Hepatocyte (in vitro differentiated cells): ENCODE measurements at regions not wholly inside any gene's neighbourhood (a gene's known extent, or its start where the extent isn't known, plus 50 kb on each side); places are given as distances from the start of the nearest gene placed in this dataset.

ENCODE experiments used
- DNase-seq: peaks from one replicate; pipeline ENCODE4 v3.0.0-alpha.2; 2016; ENCODE audit warnings: low spot score
- H2AFZ ChIP-seq: fragments of 200-600 bp; sonication (generic); 2 replicates; pipeline ENCODE4 v1.6.0; 2016; ENCODE audit warnings: antibody characterized with exemption, mild to moderate bottlenecking
- H3K27ac ChIP-seq: fragments of 200-600 bp; sonication (generic); 2 replicates; pipeline ENCODE4 v1.5.1; 2016; ENCODE audit warnings: mild to moderate bottlenecking
- H3K27me3 ChIP-seq: fragments of 200-600 bp; sonication (generic); 2 replicates; pipeline ENCODE4 v1.6.1; 2016
- H3K36me3 ChIP-seq: fragments of 200-600 bp; sonication (generic); replicated peaks from 2 replicates; pipeline ENCODE4 v1.5.1; 2016; ENCODE audit warnings: low read depth; ENCODE audit not compliant: insufficient read depth
- H3K4me1 ChIP-seq: fragments of 200-600 bp; sonication (generic); 2 replicates; pipeline ENCODE4 v1.5.1; 2016; ENCODE audit warnings: mild to moderate bottlenecking, moderate library complexity; ENCODE audit not compliant: insufficient read depth
- H3K4me2 ChIP-seq: fragments of 200-600 bp; sonication (generic); 2 replicates; pipeline ENCODE4 v1.6.0; 2016
- H3K4me3 ChIP-seq: fragments of 200-600 bp; sonication (generic); 2 replicates; pipeline ENCODE4 v1.5.1; 2016; ENCODE audit warnings: mild to moderate bottlenecking
- H3K79me2 ChIP-seq: fragments of 200-600 bp; sonication (generic); 2 replicates; pipeline ENCODE4 v1.6.0; 2017; ENCODE audit warnings: mild to moderate bottlenecking
- H3K9me2 ChIP-seq: fragments of 200-600 bp; sonication (generic); replicated peaks from 2 replicates; pipeline ENCODE4 v1.6.0; 2017; ENCODE audit warnings: mild to moderate bottlenecking; ENCODE audit not compliant: insufficient read depth
- H3K9me3 ChIP-seq: fragments of 200-600 bp; sonication (generic); 2 replicates; pipeline ENCODE4 v1.5.1; 2016; ENCODE audit warnings: low read depth, mild to moderate bottlenecking
- H4K20me1 ChIP-seq: fragments of 200-600 bp; sonication (generic); 2 replicates; pipeline ENCODE4 v1.6.0; 2016; ENCODE audit warnings: mild to moderate bottlenecking; ENCODE audit not compliant: insufficient read depth, poor library complexity, severe bottlenecking
- CTCF ChIP-seq: fragments of 200-600 bp; sonication (generic); IDR thresholded peaks from 2 replicates; pipeline ENCODE4 v1.5.1; 2016; ENCODE audit warnings: antibody characterized with exemption, mild to moderate bottlenecking; ENCODE audit not compliant: poor library complexity
- EZH2 ChIP-seq: fragments of 200-600 bp; sonication (generic); IDR thresholded peaks from 2 replicates; pipeline ENCODE4 v1.6.1; 2016; ENCODE audit warnings: antibody characterized with exemption, mild to moderate bottlenecking, borderline replicate concordance
- EZH2phosphoT487 ChIP-seq: fragments of 200-600 bp; sonication (generic); IDR thresholded peaks from one replicate; pipeline ENCODE4 v1.6.1; 2018; ENCODE audit warnings: antibody characterized with exemption, mild to moderate bottlenecking, low read depth, moderate library complexity; ENCODE audit not compliant: unreplicated experiment, severe bottlenecking
- WGBS: methylation state at CpG from one replicate; pipeline ENCODE4 v1.1.6; 2016; ENCODE audit warnings: low lambda C conversion rate; ENCODE audit errors: missing lambda C conversion rate; 5-methylcytosine and 5-hydroxymethylcytosine counted together

GRCh38 chr9:26773056-26773455, 119.5 kb downstream of the CAAP1 start:
- TF ChIP-seq EZH2 (no peak), CTCF (no peak), EZH2phosphoT487 (no peak)
- peak; percentile 30 for DNase-seq
- Histone ChIP-seq H3K79me2 (no peaks in the 10 kb centered on the region), H3K27ac (no peak overlapping the region), H3K9me3 (no peaks in the 10 kb centered on the region), H3K4me2 (no peak overlapping the region), H3K9me2 (no peaks in the 10 kb centered on the region), H3K4me1 (no peaks in the 10 kb centered on the region), H3K4me3 (no peak overlapping the region), H3K27me3 (no peaks in the 10 kb centered on the region), H2AFZ (no peak overlapping the region), H3K36me3 (no peaks in the 10 kb centered on the region), H4K20me1 (no peaks in the 10 kb centered on the region)
- WGBS = 80% methylated on average over 4 of the region's 4 CpGs

- Histone ChIP-seq H4K20me1 (no peaks in the 10 kb centered on the region), H3K27me3 (no peaks in the 10 kb centered on the region), H2AFZ (no peak overlapping the region), H3K4me3 (no peak overlapping the region), H3K4me2 (no peak overlapping the region), H3K27ac (no peak overlapping the region), H3K36me3 (no peaks in the 10 kb centered on the region), H3K79me2 (no peaks in the 10 kb centered on the region), H3K9me3 (no peaks in the 10 kb centered on the region), H3K4me1 (no peaks in the 10 kb centered on the region), H3K9me2 (no peaks in the 10 kb centered on the region)
- no peak for TF ChIP-seq EZH2phosphoT487
- no peak for TF ChIP-seq EZH2
- no peak for TF ChIP-seq CTCF
- WGBS = 85% methylated on average over 2 of the region's 2 CpGs
- DNase-seq = no peak
Observed at GRCh38 chr9:26770821-26771220, 121.8 kb downstream of the CAAP1 start.

- Histone ChIP-seq H3K27me3 (no peaks in the 10 kb centered on the region), H3K36me3 (no peaks in the 10 kb centered on the region), H3K4me1 (no peaks in the 10 kb centered on the region), H2AFZ (no peak overlapping the region), H3K9me3 (no peaks in the 10 kb centered on the region), H3K9me2 (no peaks in the 10 kb centered on the region), H4K20me1 (no peaks in the 10 kb centered on the region), H3K79me2 (no peaks in the 10 kb centered on the region), H3K4me2 (no peak overlapping the region), H3K4me3 (no peak overlapping the region), H3K27ac (no peak overlapping the region)
- no peak for TF ChIP-seq EZH2phosphoT487
- no peak for TF ChIP-seq CTCF
- TF ChIP-seq EZH2 = no peak
- no peak for DNase-seq
- WGBS = 82% methylated on average over 2 of the region's 2 CpGs
Observed at GRCh38 chr9:26768145-26768544, 124.5 kb downstream of the CAAP1 start.

GRCh38 chr9:26760675-26761074, 131.9 kb downstream of the CAAP1 start:
- no peak for DNase-seq
- Histone ChIP-seq H3K27me3 (no peaks in the 10 kb centered on the region), H3K27ac (no peak overlapping the region), H3K79me2 (no peaks in the 10 kb centered on the region), H3K36me3 (no peaks in the 10 kb centered on the region), H3K4me1 (no peaks in the 10 kb centered on the region), H3K4me2 (no peak overlapping the region), H3K9me3 (no peaks in the 10 kb centered on the region), H2AFZ (no peak overlapping the region), H3K4me3 (no peak overlapping the region), H3K9me2 (no peaks in the 10 kb centered on the region), H4K20me1 (no peaks in the 10 kb centered on the region)
- TF ChIP-seq EZH2phosphoT487 (no peak), EZH2 (no peak), CTCF (no peak)
- WGBS = 89% methylated on average over 2 of the region's 2 CpGs
